Liver (tissue), 7 donors: ENCODE measurements at regions not wholly inside any gene's neighbourhood (a gene's known extent, or its start where the extent isn't known, plus 50 kb on each side); places are given as distances from the start of the nearest gene placed in this dataset.

Experiments used
- DNase-seq: peaks from one replicate; pipeline ENCODE4 v3.0.0-alpha.2; 2017; ENCODE audit warnings: low spot score
- H3K27ac ChIP-seq, 2 donors: one replicate each; pipeline ENCODE4 v1.7.0; 2013; ENCODE audit warnings: inconsistent platforms in 2 of 2, low read length in 2 of 2, control low read depth in 1 of 2, low read depth in 1 of 2, mild to moderate bottlenecking in 1 of 2
- H3K27me3 ChIP-seq, 4 donors: one replicate each; pipeline versions ENCODE4 v1.6.1 to v1.7.0; 2013; ENCODE audit warnings: low read length in 3 of 4, inconsistent platforms in 1 of 4, mild to moderate bottlenecking in 1 of 4, moderate library complexity in 1 of 4; ENCODE audit not compliant: control insufficient read depth in 4 of 4, insufficient read depth in 4 of 4
- H3K36me3 ChIP-seq, 4 donors: one replicate each; pipeline versions ENCODE4 v1.6.1 to v1.7.0; 2013; ENCODE audit warnings: low read length in 3 of 4, mild to moderate bottlenecking in 3 of 4, low read depth in 1 of 4, moderate library complexity in 1 of 4; ENCODE audit not compliant: control insufficient read depth in 4 of 4, insufficient read depth in 3 of 4
- H3K4me1 ChIP-seq, 4 donors: one replicate each; pipeline versions ENCODE4 v1.6.1 to v1.7.0; 2013; ENCODE audit warnings: low read length in 3 of 4, mild to moderate bottlenecking in 3 of 4, moderate library complexity in 1 of 4; ENCODE audit not compliant: control insufficient read depth in 4 of 4, insufficient read depth in 4 of 4
- H3K4me3 ChIP-seq, 3 donors: one replicate each; pipeline versions ENCODE4 v1.6.1 to v1.7.0; 2013; ENCODE audit warnings: low read length in 3 of 3, control low read depth in 1 of 3, low read depth in 1 of 3, mild to moderate bottlenecking in 1 of 3
- H3K9ac ChIP-seq, 2 donors: one replicate each; pipeline ENCODE4 v1.7.0; 2013; ENCODE audit warnings: low read length in 2 of 2, mild to moderate bottlenecking in 2 of 2, moderate library complexity in 2 of 2, control low read depth in 1 of 2, low read depth in 1 of 2
- H3K9me3 ChIP-seq, 4 donors: one replicate each; pipeline versions ENCODE4 v1.6.1 to v1.7.0; 2013; ENCODE audit warnings: low read length in 3 of 4; ENCODE audit not compliant: control insufficient read depth in 4 of 4
- EGR1 ChIP-seq, 2 donors: IDR thresholded peaks; 2 replicates each; pipeline ENCODE4 v1.6.1; 2016 to 2018; ENCODE audit warnings: antibody characterized with exemption in 2 of 2, low read depth in 2 of 2
- FOXA1 ChIP-seq: IDR thresholded peaks from 2 replicates; pipeline ENCODE4 v1.6.1; 2016; ENCODE audit warnings: antibody characterized with exemption
- FOXA2 ChIP-seq: IDR thresholded peaks from 2 replicates; pipeline ENCODE4 v1.6.1; 2016; ENCODE audit warnings: antibody characterized with exemption
- GABPA ChIP-seq, 2 donors: IDR thresholded peaks in 1 of 2; conservative IDR thresholded peaks in 1 of 2; 2 replicates each; pipeline ENCODE4 v1.6.1; 2016; ENCODE audit warnings: antibody characterized with exemption in 2 of 2, mild to moderate bottlenecking in 1 of 2, moderate library complexity in 1 of 2
- HNF4A ChIP-seq, 2 donors: conservative IDR thresholded peaks; 2 replicates each; pipeline ENCODE4 v1.6.1; 2016; ENCODE audit warnings: antibody characterized with exemption in 2 of 2, mild to moderate bottlenecking in 2 of 2
- HNF4G ChIP-seq: IDR thresholded peaks from 2 replicates; pipeline ENCODE4 v1.6.1; 2016; ENCODE audit warnings: antibody characterized with exemption
- RAD21 ChIP-seq, 2 donors: IDR thresholded peaks; 2 replicates each; pipeline ENCODE4 v1.6.1; 2016; ENCODE audit warnings: antibody characterized with exemption in 2 of 2, mild to moderate bottlenecking in 2 of 2
- RXRA ChIP-seq, 2 donors: IDR thresholded peaks; 2 replicates each; pipeline ENCODE4 v1.6.1; 2017 to 2018; ENCODE audit warnings: antibody characterized with exemption in 2 of 2, mild to moderate bottlenecking in 1 of 2
- YY1 ChIP-seq: IDR thresholded peaks from 2 replicates; pipeline ENCODE4 v1.6.1; 2016; ENCODE audit warnings: antibody characterized with exemption, mild to moderate bottlenecking
- WGBS: extraction: QIAGEN DNeasy Blood & Tissue Kit; methylation state at CpG from one replicate; pipeline ENCODE4 v1.1.7; 2013; 5-methylcytosine and 5-hydroxymethylcytosine counted together
- TF ChIP-seq, protein P1 (sequence below): IDR thresholded peaks from 2 replicates; pipeline ENCODE4 v1.6.1; 2016; ENCODE audit warnings: antibody characterized with exemption, mild to moderate bottlenecking
- TF ChIP-seq, protein P2 (sequence below): IDR thresholded peaks from 2 replicates; pipeline ENCODE4 v1.6.1; 2016; ENCODE audit warnings: antibody characterized with exemption
- TF ChIP-seq, protein P3 (sequence below): IDR thresholded peaks from 2 replicates; pipeline ENCODE4 v1.6.1; 2016; ENCODE audit warnings: antibody characterized with exemption
- TF ChIP-seq, protein P4 (sequence below): IDR thresholded peaks from 2 replicates; pipeline ENCODE4 v1.6.1; 2016; ENCODE audit warnings: antibody characterized with exemption
- donor health status: healthy.
- donor health status: healthy.
- donor health status: healthy.
- donor health status: healthy.

DNA sequence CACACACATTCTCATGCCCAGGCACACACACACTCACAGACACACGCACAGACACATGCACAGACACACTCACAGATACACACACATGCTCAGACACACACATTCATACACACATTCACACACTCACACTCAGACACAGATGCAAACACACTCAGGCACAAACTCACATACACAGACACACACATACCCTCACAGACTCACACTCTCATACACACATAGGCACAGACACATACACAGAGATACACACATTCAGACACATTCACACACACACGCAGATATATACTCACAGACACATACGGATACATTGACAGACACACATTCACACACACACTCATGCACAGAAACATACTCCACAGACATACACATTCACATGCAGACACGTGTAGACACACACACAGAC lies 89.6 kb downstream of the RBFOX3 start:
- Histone ChIP-seq H3K4me1 (no peaks in the 10 kb centered on the region), H3K4me3 (no peak overlapping the region), H3K9ac (no peak overlapping the region), H3K9me3 (no peaks in the 10 kb centered on the region), H3K27ac (no peak overlapping the region), H3K27me3 (peaks cover 0 to 5% (median 2%) of the 10 kb centered on the region in 4 donors), H3K36me3 (no peaks in the 10 kb centered on the region)
- TF ChIP-seq HNF4G: no peak
- no peak for DNase-seq
- 77% methylated on average over 4 of the region's 4 CpGs for WGBS

DNA sequence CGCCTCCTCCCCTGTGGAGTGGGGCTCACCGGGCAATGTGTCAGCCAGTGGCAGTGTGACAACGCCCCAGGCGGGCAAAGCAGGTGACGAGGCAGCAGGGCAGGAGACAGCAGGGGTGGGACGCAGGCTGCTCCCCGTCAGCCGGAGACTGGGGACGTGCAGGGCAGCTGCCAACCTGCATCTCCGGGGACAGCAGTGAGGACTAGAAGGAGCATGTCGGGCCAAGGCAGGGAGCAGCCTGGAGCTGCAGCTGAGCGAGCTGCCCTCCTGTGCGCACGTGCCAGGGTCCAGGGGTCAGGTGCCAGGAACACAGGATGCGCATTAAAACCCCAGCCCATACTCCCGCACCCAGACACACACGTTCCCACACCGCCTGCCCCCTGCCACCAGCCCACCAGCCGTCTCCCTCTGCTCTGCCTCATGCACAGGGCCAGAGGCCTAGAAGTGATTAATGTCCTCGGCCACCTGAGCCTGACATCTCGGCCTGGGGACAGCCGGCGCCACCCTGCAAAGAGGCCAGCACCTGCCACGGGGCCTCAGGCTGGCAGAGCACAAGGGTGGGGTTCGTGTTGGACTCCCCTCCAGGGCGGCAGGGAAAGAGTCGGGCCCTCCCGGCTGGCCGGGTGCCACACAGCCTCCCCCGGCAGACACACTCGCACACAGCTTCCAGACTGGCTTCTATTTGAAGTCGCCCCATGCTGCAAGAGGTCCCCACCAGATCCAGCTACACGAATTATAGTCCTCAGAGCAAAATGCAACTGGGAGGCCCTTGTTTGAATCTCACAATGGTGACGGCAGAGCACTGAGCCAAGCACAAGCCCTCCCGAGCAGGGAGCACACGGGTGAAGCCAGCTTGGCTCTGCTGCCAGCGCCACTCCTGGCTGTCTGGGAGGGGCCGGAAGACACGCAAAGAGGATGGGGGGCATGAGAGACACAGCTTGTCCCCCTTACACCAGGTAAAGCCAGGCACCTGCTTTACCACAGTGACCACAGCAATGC lies 90.4 kb downstream of the RBFOX3 start:
- no peak overlapping the region for H3K4me3 ChIP-seq
- no peak overlapping the region for H3K27ac ChIP-seq
- 73% methylated on average over 39 of the region's 39 CpGs for WGBS
- TF ChIP-seq YY1 (no peak), FOXA2 (no peak), RXRA (IDR thresholded peaks at IDR 0.05) (no peak), RAD21 (IDR thresholded peaks at IDR 0.05) (no peak), FOXA1 (no peak), EGR1 (IDR thresholded peaks at IDR 0.05; ENCODE audit: low read depth in 2 of 2) (no peak), HNF4G (no peak), HNF4A (conservative IDR thresholded peaks at IDR 0.05) (no peak), GABPA (IDR thresholded peaks at IDR 0.05 in 1 of 2, conservative IDR thresholded peaks at IDR 0.05 in 1 of 2) (no peak)
- TF ChIP-seq, protein P1, sequence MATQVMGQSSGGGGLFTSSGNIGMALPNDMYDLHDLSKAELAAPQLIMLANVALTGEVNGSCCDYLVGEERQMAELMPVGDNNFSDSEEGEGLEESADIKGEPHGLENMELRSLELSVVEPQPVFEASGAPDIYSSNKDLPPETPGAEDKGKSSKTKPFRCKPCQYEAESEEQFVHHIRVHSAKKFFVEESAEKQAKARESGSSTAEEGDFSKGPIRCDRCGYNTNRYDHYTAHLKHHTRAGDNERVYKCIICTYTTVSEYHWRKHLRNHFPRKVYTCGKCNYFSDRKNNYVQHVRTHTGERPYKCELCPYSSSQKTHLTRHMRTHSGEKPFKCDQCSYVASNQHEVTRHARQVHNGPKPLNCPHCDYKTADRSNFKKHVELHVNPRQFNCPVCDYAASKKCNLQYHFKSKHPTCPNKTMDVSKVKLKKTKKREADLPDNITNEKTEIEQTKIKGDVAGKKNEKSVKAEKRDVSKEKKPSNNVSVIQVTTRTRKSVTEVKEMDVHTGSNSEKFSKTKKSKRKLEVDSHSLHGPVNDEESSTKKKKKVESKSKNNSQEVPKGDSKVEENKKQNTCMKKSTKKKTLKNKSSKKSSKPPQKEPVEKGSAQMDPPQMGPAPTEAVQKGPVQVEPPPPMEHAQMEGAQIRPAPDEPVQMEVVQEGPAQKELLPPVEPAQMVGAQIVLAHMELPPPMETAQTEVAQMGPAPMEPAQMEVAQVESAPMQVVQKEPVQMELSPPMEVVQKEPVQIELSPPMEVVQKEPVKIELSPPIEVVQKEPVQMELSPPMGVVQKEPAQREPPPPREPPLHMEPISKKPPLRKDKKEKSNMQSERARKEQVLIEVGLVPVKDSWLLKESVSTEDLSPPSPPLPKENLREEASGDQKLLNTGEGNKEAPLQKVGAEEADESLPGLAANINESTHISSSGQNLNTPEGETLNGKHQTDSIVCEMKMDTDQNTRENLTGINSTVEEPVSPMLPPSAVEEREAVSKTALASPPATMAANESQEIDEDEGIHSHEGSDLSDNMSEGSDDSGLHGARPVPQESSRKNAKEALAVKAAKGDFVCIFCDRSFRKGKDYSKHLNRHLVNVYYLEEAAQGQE: no peak
- TF ChIP-seq, protein P2, sequence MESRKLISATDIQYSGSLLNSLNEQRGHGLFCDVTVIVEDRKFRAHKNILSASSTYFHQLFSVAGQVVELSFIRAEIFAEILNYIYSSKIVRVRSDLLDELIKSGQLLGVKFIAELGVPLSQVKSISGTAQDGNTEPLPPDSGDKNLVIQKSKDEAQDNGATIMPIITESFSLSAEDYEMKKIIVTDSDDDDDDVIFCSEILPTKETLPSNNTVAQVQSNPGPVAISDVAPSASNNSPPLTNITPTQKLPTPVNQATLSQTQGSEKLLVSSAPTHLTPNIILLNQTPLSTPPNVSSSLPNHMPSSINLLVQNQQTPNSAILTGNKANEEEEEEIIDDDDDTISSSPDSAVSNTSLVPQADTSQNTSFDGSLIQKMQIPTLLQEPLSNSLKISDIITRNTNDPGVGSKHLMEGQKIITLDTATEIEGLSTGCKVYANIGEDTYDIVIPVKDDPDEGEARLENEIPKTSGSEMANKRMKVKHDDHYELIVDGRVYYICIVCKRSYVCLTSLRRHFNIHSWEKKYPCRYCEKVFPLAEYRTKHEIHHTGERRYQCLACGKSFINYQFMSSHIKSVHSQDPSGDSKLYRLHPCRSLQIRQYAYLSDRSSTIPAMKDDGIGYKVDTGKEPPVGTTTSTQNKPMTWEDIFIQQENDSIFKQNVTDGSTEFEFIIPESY: no peak
- TF ChIP-seq, protein P3, sequence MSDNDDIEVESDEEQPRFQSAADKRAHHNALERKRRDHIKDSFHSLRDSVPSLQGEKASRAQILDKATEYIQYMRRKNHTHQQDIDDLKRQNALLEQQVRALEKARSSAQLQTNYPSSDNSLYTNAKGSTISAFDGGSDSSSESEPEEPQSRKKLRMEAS: no peak
- TF ChIP-seq, protein P4, sequence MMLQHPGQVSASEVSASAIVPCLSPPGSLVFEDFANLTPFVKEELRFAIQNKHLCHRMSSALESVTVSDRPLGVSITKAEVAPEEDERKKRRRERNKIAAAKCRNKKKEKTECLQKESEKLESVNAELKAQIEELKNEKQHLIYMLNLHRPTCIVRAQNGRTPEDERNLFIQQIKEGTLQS: no peak
- no peaks in the 10 kb centered on the region for H3K9me3 ChIP-seq
- no peaks in the 10 kb centered on the region for H3K36me3 ChIP-seq
- no peak overlapping the region for H3K9ac ChIP-seq
- H3K4me1 ChIP-seq: no peaks in the 10 kb centered on the region
- DNase-seq: no peak
- H3K27me3 ChIP-seq: peaks cover 0 to 4% (median 1%) of the 10 kb centered on the region in 4 donors
